H9 (cell line): ENCODE measurements at regions not wholly inside any gene's neighbourhood (a gene's known extent, or its start where the extent isn't known, plus 50 kb on each side); places are given as distances from the start of the nearest gene placed in this dataset.
A peak's percentile ranks its signal among the peaks of the same experiment; 100 is the strongest.

Experiments
- DNase-seq: peaks from one replicate; pipeline ENCODE4 v3.0.0-alpha.2; 2017
- H2AFZ ChIP-seq: one replicate; pipeline ENCODE4 v1.6.1; 2013; ENCODE audit warnings: mild to moderate bottlenecking, low read length, control low read depth, moderate library complexity
- H2AK5ac ChIP-seq: 2 replicates; pipeline ENCODE4 v1.6.1; 2013; ENCODE audit warnings: low read length, control low read depth, mixed read lengths; ENCODE audit not compliant: insufficient read length
- H2BK120ac ChIP-seq: one replicate; pipeline ENCODE4 v1.6.1; 2013; ENCODE audit warnings: low read depth, mild to moderate bottlenecking, low read length, control low read depth, inconsistent platforms; ENCODE audit not compliant: poor library complexity, severe bottlenecking
- H2BK12ac ChIP-seq: 2 replicates; pipeline ENCODE4 v1.6.1; 2013; ENCODE audit warnings: low read length, control low read depth, mixed read lengths, low read depth; ENCODE audit not compliant: insufficient read length
- H2BK15ac ChIP-seq: 2 replicates; pipeline ENCODE4 v1.6.1; 2013; ENCODE audit warnings: low read depth, low read length, control low read depth
- H2BK20ac ChIP-seq: one replicate; pipeline ENCODE4 v1.6.1; 2013; ENCODE audit warnings: low read depth, mild to moderate bottlenecking, low read length, control low read depth, inconsistent platforms; ENCODE audit not compliant: poor library complexity, severe bottlenecking
- H2BK5ac ChIP-seq: 2 replicates; pipeline ENCODE4 v1.6.1; 2013; ENCODE audit warnings: low read length, control low read depth, mixed read lengths; ENCODE audit not compliant: insufficient read length
- H3K14ac ChIP-seq: 2 replicates; pipeline ENCODE4 v1.6.1; 2013; ENCODE audit warnings: low read length, control low read depth; ENCODE audit not compliant: insufficient read depth
- H3K18ac ChIP-seq: 2 replicates; pipeline ENCODE4 v1.6.1; 2013; ENCODE audit warnings: low read depth, mild to moderate bottlenecking, mixed read lengths, low read length, control low read depth; ENCODE audit not compliant: insufficient read length
- H3K23ac ChIP-seq: 2 replicates; pipeline ENCODE4 v1.6.1; 2013; ENCODE audit warnings: low read length, control low read depth, mixed read lengths, low read depth; ENCODE audit not compliant: insufficient read length
- H3K23me2 ChIP-seq: 2 replicates; pipeline ENCODE4 v1.6.1; 2013; ENCODE audit warnings: low read depth, mild to moderate bottlenecking, mixed read lengths, low read length, control low read depth; ENCODE audit not compliant: insufficient read length, poor library complexity, severe bottlenecking
- H3K27ac ChIP-seq: 2 replicates; pipeline ENCODE4 v1.5.1; 2013; ENCODE audit warnings: low read length, control low read depth, mixed read lengths, low read depth; ENCODE audit not compliant: insufficient read length
- H3K27me3 ChIP-seq: 2 replicates; pipeline ENCODE4 v1.6.1; 2013; ENCODE audit warnings: low read length, control low read depth, inconsistent platforms; ENCODE audit not compliant: insufficient read depth
- H3K4ac ChIP-seq: 2 replicates; pipeline ENCODE4 v1.6.1; 2013; ENCODE audit warnings: low read depth, mild to moderate bottlenecking, control low read depth, inconsistent platforms, low read length, moderate library complexity
- H3K4me1 ChIP-seq: 2 replicates; pipeline ENCODE4 v1.6.1; 2013; ENCODE audit warnings: low read length, control low read depth, inconsistent platforms; ENCODE audit not compliant: insufficient read depth
- H3K4me2 ChIP-seq: 2 replicates; pipeline ENCODE4 v1.6.1; 2013; ENCODE audit warnings: low read length, control low read depth, mixed read lengths; ENCODE audit not compliant: insufficient read length, insufficient read depth
- H3K56ac ChIP-seq: 2 replicates; pipeline ENCODE4 v1.6.1; 2013; ENCODE audit warnings: low read depth, mild to moderate bottlenecking, mixed read lengths, low read length, control low read depth; ENCODE audit not compliant: insufficient read length
- H3K79me1 ChIP-seq: 2 replicates; pipeline ENCODE4 v1.6.1; 2013; ENCODE audit warnings: low read depth, mild to moderate bottlenecking, moderate library complexity, low read length, control low read depth, inconsistent platforms; ENCODE audit not compliant: insufficient read depth, poor library complexity, severe bottlenecking
- H3K79me2 ChIP-seq: 2 replicates; pipeline ENCODE4 v1.6.1; 2013; ENCODE audit warnings: low read length, control low read depth, inconsistent platforms; ENCODE audit not compliant: insufficient read depth
- H3K9ac ChIP-seq: 2 replicates; pipeline ENCODE4 v1.6.1; 2013; ENCODE audit warnings: low read length, control low read depth, mixed read lengths; ENCODE audit not compliant: insufficient read length; ENCODE audit errors: extremely low read depth
- H3K9me3 ChIP-seq: one replicate; pipeline ENCODE4 v1.6.1; 2013; ENCODE audit warnings: low read depth, low read length, inconsistent platforms; ENCODE audit not compliant: control insufficient read depth
- H3T11ph ChIP-seq: one replicate; pipeline ENCODE4 v1.6.1; 2013; ENCODE audit warnings: mild to moderate bottlenecking, low read length, control low read depth, inconsistent platforms
- H4K20me1 ChIP-seq: one replicate; pipeline ENCODE4 v1.6.1; 2013; ENCODE audit not compliant: control insufficient read depth, insufficient read length, insufficient read depth
- H4K5ac ChIP-seq: 2 replicates; pipeline ENCODE4 v1.6.1; 2013; ENCODE audit warnings: low read depth, mild to moderate bottlenecking, mixed read lengths, low read length, control low read depth; ENCODE audit not compliant: insufficient read length
- H4K8ac ChIP-seq: replicated peaks from 2 replicates; pipeline ENCODE4 v1.6.1; 2013; ENCODE audit warnings: low read length, control low read depth, mixed read lengths, low read depth; ENCODE audit not compliant: insufficient read length
- H4K91ac ChIP-seq: 2 replicates; pipeline ENCODE4 v1.6.1; 2013; ENCODE audit warnings: low read depth, mild to moderate bottlenecking, moderate library complexity, mixed read lengths, low read length, control low read depth; ENCODE audit not compliant: insufficient read length
- H3K27ac Mint-ChIP-seq, 3 experiments: 2 replicates in 2 of 3; 3 replicates in 1 of 3; pipeline ENCODE4 v1.8.0; 2020 to 2021; ENCODE audit warnings: mixed read lengths in 3 of 3, mild to moderate bottlenecking in 1 of 3, moderate library complexity in 1 of 3
- H3K27me3 Mint-ChIP-seq: 2 replicates; pipeline ENCODE4 v1.8.0; 2021; ENCODE audit warnings: low read depth, mild to moderate bottlenecking, moderate library complexity, mixed read lengths
- H3K36me3 Mint-ChIP-seq, 3 experiments: 2 replicates in 2 of 3; 3 replicates in 1 of 3; pipeline ENCODE4 v1.8.0; 2020 to 2021; ENCODE audit warnings: low read depth in 3 of 3, mixed read lengths in 3 of 3; ENCODE audit not compliant: insufficient read depth in 1 of 3
- H3K4me1 Mint-ChIP-seq, 2 experiments: 2 replicates each; pipeline ENCODE4 v1.8.0; 2020; ENCODE audit warnings: mixed read lengths in 2 of 2
- H3K4me3 Mint-ChIP-seq, 2 experiments: 2 replicates in 1 of 2; 3 replicates in 1 of 2; pipeline ENCODE4 v1.8.0; 2020 to 2021; ENCODE audit warnings: mild to moderate bottlenecking in 2 of 2, mixed read lengths in 2 of 2, moderate library complexity in 1 of 2
- H3K9me3 Mint-ChIP-seq, 2 experiments: 2 replicates in 1 of 2; 3 replicates in 1 of 2; pipeline ENCODE4 v1.8.0; 2020; ENCODE audit warnings: mild to moderate bottlenecking in 2 of 2, mixed read lengths in 2 of 2, moderate library complexity in 1 of 2
- CTCF ChIP-seq: fragments of 200-600 bp; sonication (generic); conservative IDR thresholded peaks from 3 replicates; pipeline ENCODE4 v1.8.0; 2021; ENCODE audit warnings: antibody characterized with exemption, mild to moderate bottlenecking
- WGBS: extraction: QIAGEN DNeasy Blood & Tissue Kit; methylation state at CpG from one replicate; pipeline ENCODE4 v1.1.7; 2013; ENCODE audit warnings: missing lambda C conversion rate, low lambda C conversion rate, mixed read lengths; ENCODE audit not compliant: insufficient read length; ENCODE audit errors: extremely low coverage; 5-methylcytosine and 5-hydroxymethylcytosine counted together

GRCh38 chr5:32504329-32504988 is 59.9 kb upstream of the ZFR start:
- Histone ChIP-seq H4K8ac (no peak overlapping the region), H4K91ac (no peak overlapping the region), H3K9ac (no peak overlapping the region), H2BK15ac (no peak overlapping the region), H3K18ac (no peak overlapping the region), H3K79me1 (no peaks in the 10 kb centered on the region), H3K56ac (no peak overlapping the region), H3K27ac (no peak overlapping the region), H3K27me3 (peaks cover 17% of the 10 kb centered on the region; the same call in 1 of the 2 replicates), H2BK12ac (no peak overlapping the region), H2AK5ac (no peak overlapping the region), H2BK20ac (no peak overlapping the region), H4K20me1 (no peaks in the 10 kb centered on the region), H2BK120ac (no peak overlapping the region), H2BK5ac (no peak overlapping the region), H3K9me3 (no peaks in the 10 kb centered on the region), H3K79me2 (no peaks in the 10 kb centered on the region), H3K14ac (no peak overlapping the region), H3K4ac (no peak overlapping the region), H2AFZ (no peak overlapping the region), H3K23me2 (peaks cover 2% of the 10 kb centered on the region), H4K5ac (no peak overlapping the region), H3K4me1 (peaks cover 13% of the 10 kb centered on the region), H3K4me2 (no peak overlapping the region), H3K23ac (no peak overlapping the region), H3T11ph (no peak overlapping the region)
- DNase-seq, result no peak
- TF ChIP-seq CTCF, result no peak
- peak overlapping the region in 1 of 2 experiments; percentile 22; a peak in 2 of 5 replicates for H3K4me3 Mint-ChIP-seq
- peaks cover 72% of the 10 kb centered on the region for H3K27me3 Mint-ChIP-seq
- no CpG with 5 or more reads among the region's 8 CpGs for WGBS
- no peaks in the 10 kb centered on the region; a peak in 1 of 7 replicates for H3K36me3 Mint-ChIP-seq
- H3K4me1 Mint-ChIP-seq, result peaks cover 64 to 68% of the 10 kb centered on the region in 2 experiments
- no peaks in the 10 kb centered on the region; a peak in 1 of 5 replicates for H3K9me3 Mint-ChIP-seq
- no peak overlapping the region for H3K27ac Mint-ChIP-seq
